ENCODE measurements at regions not wholly inside any gene's neighbourhood (a gene's known extent, or its start where the extent isn't known, plus 50 kb on each side); places are given as distances from the start of the nearest gene placed in this dataset.

DNA sequence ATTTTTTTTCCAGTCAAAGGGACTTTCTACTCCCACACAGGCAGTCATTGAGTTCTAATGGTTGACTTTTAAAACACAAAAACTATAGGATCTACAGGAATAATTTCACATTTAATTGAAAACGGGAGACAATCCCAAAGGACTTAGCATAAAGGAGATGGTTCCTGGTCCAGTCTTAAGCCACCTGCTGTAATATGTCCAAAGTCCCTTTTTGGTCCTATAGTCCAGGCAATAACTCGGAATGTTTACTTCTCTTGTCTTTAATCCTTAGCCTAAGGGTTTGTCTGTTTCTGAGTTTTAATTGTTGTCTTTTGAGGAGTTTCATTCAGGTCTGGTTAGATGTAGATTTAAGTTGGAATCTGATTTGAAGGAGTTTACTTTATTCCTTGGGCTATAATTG, 184.9 kb downstream of the BAMBI start:
- Mint-ChIP-seq H3K27me3 (no peaks in the 10 kb centered on the region), H3K27ac (no peak overlapping the region), H3K4me1 (no peaks in the 10 kb centered on the region), H3K4me3 (no peak overlapping the region), H3K36me3 (ENCODE audit: low read depth) (no peaks in the 10 kb centered on the region), H3K9me3 (no peaks in the 10 kb centered on the region)
- no peak for DNase-seq
- ChIA-PET CTCF (no interaction called here), POLR2A (no interaction called here)

GRCh38 chr10:28869606-28870201, 192.4 kb downstream of the BAMBI start:
- no peaks in the 10 kb centered on the region for H3K4me1 Mint-ChIP-seq
- H3K4me3 Mint-ChIP-seq: no peak overlapping the region
- H3K36me3 Mint-ChIP-seq (ENCODE audit: low read depth): no peaks in the 10 kb centered on the region
- H3K27me3 Mint-ChIP-seq: no peaks in the 10 kb centered on the region
- H3K9me3 Mint-ChIP-seq: no peaks in the 10 kb centered on the region
- POLR2A ChIA-PET: no interaction called here
- H3K27ac Mint-ChIP-seq: no peak overlapping the region
- no peak for DNase-seq
- CTCF ChIA-PET: no interaction called here

- Mint-ChIP-seq H3K9me3 (no peaks in the 10 kb centered on the region), H3K4me1 (no peaks in the 10 kb centered on the region), H3K27me3 (no peaks in the 10 kb centered on the region), H3K36me3 (ENCODE audit: low read depth) (no peaks in the 10 kb centered on the region), H3K4me3 (no peak overlapping the region), H3K27ac (no peak overlapping the region)
- ChIA-PET CTCF (no interaction called here), POLR2A (no interaction called here)
- no peak for DNase-seq
Observed at GRCh38 chr10:28871665-28872064, 194.3 kb downstream of the BAMBI start.

- no peaks in the 10 kb centered on the region for H3K9me3 Mint-ChIP-seq
- H3K4me1 Mint-ChIP-seq: no peaks in the 10 kb centered on the region
- ChIA-PET POLR2A (no interaction called here), CTCF (interaction anchor here (0.6 kb wide), 1 partner anchor 99 kb away, joined by 3 read pairs; no protein-coding TSS in a partner anchor)
- no peaks in the 10 kb centered on the region for H3K36me3 Mint-ChIP-seq (ENCODE audit: low read depth)
- DNase-seq: no peak
- no peak overlapping the region for H3K4me3 Mint-ChIP-seq
- H3K27ac Mint-ChIP-seq: no peak overlapping the region
- H3K27me3 Mint-ChIP-seq: no peaks in the 10 kb centered on the region
Observed at GRCh38 chr10:28872587-28873165, 195.4 kb downstream of the BAMBI start.

DNA sequence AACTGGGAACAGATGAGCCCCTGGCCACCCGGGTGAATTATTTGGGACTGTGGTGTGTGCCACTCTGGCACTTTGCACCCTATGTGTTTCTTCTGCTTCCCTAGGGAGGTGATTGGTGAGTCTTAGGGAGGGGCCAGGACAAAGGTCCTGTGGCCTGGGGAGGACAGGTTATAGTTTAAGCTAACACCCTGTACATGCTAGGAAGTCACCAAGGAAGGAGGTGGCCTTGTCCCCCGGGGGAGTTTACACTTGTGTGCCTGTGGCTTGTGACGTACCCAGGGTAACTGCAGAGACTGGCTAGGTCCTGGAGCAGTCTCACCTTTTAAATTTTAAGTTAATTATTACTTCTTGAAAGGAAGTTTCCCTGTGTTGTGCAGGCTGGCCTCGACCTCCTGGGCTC, 196.2 kb downstream of the BAMBI start:
- ChIA-PET CTCF (no interaction called here), POLR2A (no interaction called here)
- DNase-seq: no peak
- Mint-ChIP-seq H3K27me3 (peaks cover 6% of the 10 kb centered on the region), H3K36me3 (ENCODE audit: low read depth) (no peaks in the 10 kb centered on the region), H3K9me3 (no peaks in the 10 kb centered on the region), H3K27ac (no peak overlapping the region), H3K4me3 (no peak overlapping the region), H3K4me1 (no peaks in the 10 kb centered on the region)

GRCh38 chr10:28874210-28874609, 196.9 kb downstream of the BAMBI start:
- ChIA-PET CTCF (no interaction called here), POLR2A (no interaction called here)
- Mint-ChIP-seq H3K9me3 (no peaks in the 10 kb centered on the region), H3K4me1 (no peaks in the 10 kb centered on the region), H3K27me3 (peaks cover 6% of the 10 kb centered on the region), H3K36me3 (ENCODE audit: low read depth) (no peaks in the 10 kb centered on the region), H3K27ac (no peak overlapping the region), H3K4me3 (no peak overlapping the region)
- no peak for DNase-seq

DNA sequence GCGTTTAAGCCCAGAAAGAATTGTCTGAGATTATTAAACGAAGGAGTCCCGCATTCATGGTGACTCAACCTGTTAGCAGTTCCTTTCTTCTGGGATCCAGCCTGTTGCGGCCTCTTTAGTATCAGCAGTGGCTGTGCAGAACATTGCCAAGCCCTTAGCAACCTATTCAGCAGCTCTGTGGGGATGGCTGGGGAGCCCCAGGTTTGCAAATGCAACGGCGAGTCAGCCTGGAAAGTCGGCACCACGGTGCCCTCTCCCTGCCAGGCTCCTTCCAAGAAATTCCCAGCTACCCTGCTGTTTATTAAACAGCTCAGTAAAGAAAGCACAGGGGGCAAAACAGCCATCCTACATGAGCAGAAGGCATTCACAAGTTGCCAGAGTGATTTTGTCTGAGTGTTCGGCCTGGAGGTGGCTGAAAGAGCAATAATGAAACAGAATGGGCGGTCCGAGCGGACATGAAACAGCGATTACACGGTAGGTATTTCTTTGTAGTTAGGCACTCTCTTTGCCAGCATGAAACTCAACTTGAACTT, 198.3 kb downstream of the BAMBI start:
- no peaks in the 10 kb centered on the region for H3K9me3 Mint-ChIP-seq
- no peak overlapping the region for H3K27ac Mint-ChIP-seq
- POLR2A ChIA-PET: no interaction called here
- CTCF ChIA-PET: no interaction called here
- no peaks in the 10 kb centered on the region for H3K4me1 Mint-ChIP-seq
- H3K27me3 Mint-ChIP-seq: peaks cover 6% of the 10 kb centered on the region
- no peak for DNase-seq
- no peaks in the 10 kb centered on the region for H3K36me3 Mint-ChIP-seq (ENCODE audit: low read depth)
- no peak overlapping the region for H3K4me3 Mint-ChIP-seq

GRCh38 chr10:28878236-28878970, 201.1 kb downstream of the BAMBI start:
- Mint-ChIP-seq H3K9me3 (no peaks in the 10 kb centered on the region), H3K36me3 (ENCODE audit: low read depth) (no peaks in the 10 kb centered on the region), H3K27me3 (peaks cover 12% of the 10 kb centered on the region), H3K4me1 (no peaks in the 10 kb centered on the region), H3K27ac (no peak overlapping the region), H3K4me3 (no peak overlapping the region)
- CTCF ChIA-PET: no interaction called here
- POLR2A ChIA-PET: no interaction called here
- no peak for DNase-seq

- Mint-ChIP-seq H3K9me3 (no peaks in the 10 kb centered on the region), H3K4me1 (no peaks in the 10 kb centered on the region), H3K27ac (no peak overlapping the region), H3K36me3 (ENCODE audit: low read depth) (no peaks in the 10 kb centered on the region), H3K27me3 (peaks cover 12% of the 10 kb centered on the region), H3K4me3 (no peak overlapping the region)
- POLR2A ChIA-PET: no interaction called here
- CTCF ChIA-PET: no interaction called here
- DNase-seq: no peak
Observed at GRCh38 chr10:28879246-28879645, 201.9 kb downstream of the BAMBI start.

DNA sequence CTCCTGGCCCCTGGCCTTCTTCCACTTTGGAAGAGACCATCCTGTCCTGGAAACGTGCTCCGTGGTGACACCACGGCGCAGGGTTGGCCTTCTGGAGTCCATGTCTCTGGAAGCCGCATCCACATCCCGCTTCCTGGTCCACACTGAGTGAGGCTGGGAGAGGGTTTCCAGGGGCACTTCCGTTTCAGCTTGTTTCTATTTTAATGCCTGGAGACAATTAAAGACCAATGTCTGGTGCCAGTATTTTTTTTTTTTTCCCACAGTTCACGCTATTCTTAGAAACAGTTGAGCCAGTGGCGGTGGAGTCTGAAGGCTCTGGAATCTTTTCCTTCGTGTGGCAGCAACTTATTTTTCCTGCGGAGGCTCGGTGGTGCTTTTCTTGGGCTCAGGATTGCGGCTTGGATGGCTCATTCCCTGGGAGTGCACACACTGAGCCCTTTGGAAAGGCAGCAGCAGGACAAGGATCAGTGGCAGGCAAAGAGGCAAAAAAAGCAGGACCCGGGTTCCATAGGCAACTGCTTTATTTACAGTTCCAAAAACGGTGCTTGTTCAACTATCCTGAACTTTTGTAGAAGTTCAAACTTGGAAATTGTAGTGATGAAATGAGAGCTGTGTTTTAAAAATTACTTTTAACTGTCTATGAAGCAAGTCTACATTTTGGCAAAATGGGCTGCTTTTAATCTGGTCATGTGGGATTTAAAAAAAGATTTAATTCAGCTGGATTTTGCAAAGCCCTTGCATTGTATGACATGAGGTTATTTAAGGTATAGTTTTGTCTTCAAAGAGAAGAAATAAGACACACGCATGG, 202.8 kb downstream of the BAMBI start:
- Mint-ChIP-seq H3K36me3 (ENCODE audit: low read depth) (no peaks in the 10 kb centered on the region), H3K9me3 (no peaks in the 10 kb centered on the region), H3K4me1 (no peaks in the 10 kb centered on the region), H3K4me3 (no peak overlapping the region), H3K27me3 (peaks cover 12% of the 10 kb centered on the region), H3K27ac (no peak overlapping the region)
- no peak for DNase-seq
- ChIA-PET POLR2A (no interaction called here), CTCF (no interaction called here)

DNA sequence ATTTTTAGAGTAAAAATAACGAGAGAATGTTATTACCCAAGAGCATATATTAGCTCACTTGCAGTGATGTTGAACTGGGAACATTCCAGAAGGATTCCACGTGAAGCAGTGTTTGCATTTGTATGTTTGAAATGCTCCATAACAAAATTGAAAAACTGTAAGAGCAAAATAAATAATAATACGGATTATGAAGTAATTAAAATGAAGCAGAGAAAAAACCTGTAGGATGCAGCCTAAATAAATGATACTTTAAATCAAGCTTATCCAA, 203.3 kb downstream of the BAMBI start:
- CTCF ChIA-PET: no interaction called here
- no peak overlapping the region for H3K27ac Mint-ChIP-seq
- POLR2A ChIA-PET: no interaction called here
- no peak overlapping the region for H3K4me3 Mint-ChIP-seq
- no peaks in the 10 kb centered on the region for H3K9me3 Mint-ChIP-seq
- no peaks in the 10 kb centered on the region for H3K4me1 Mint-ChIP-seq
- H3K27me3 Mint-ChIP-seq: peaks cover 12% of the 10 kb centered on the region
- H3K36me3 Mint-ChIP-seq (ENCODE audit: low read depth): no peaks in the 10 kb centered on the region
- DNase-seq: no peak

DNA sequence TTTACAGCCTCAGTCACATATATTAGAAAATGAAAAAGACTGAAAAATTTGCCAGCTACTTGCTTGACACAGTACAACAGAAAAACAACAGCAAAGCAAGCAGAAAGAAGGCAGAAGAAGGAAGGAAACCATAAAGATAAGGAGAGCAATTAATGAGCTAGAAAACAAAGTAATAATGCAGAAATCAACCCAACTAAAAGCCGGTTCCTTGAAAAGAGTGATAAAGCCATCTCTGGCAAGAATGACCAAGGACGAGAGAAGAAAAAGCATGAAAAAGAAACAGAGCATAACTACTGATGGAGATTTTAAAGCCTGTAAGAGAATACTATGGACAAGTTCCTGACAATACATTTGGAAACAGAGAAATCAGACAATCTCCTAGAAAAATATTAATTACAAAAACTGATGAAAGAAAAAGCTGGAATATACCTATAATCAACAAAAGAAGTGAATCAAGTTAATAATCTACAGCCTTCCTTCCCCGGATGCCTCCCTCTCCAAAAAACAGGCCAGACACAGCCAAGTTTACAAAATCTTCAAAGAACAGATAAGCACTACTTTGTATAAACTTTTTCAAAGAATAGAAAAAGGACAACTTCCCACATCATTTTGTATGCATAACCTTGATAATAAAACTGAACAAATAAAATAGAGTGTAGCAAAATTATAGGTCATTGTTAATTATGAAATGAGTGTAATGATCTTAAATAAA, 204.0 kb downstream of the BAMBI start:
- Mint-ChIP-seq H3K9me3 (no peaks in the 10 kb centered on the region), H3K27me3 (peaks cover 12% of the 10 kb centered on the region), H3K4me3 (no peak overlapping the region), H3K36me3 (ENCODE audit: low read depth) (no peaks in the 10 kb centered on the region), H3K27ac (no peak overlapping the region), H3K4me1 (no peaks in the 10 kb centered on the region)
- DNase-seq: no peak
- ChIA-PET CTCF (no interaction called here), POLR2A (no interaction called here)
